IMR-90 (cell line): ENCODE measurements at regions not wholly inside any gene's neighbourhood (a gene's known extent, or its start where the extent isn't known, plus 50 kb on each side); places are given as distances from the start of the nearest gene placed in this dataset.

ENCODE experiments used
- ATAC-seq: fragments of 200-7000 bp; cut with Tn5 transposase; 2 replicates; pipeline ENCODE4 v1.9.1; 2020; ENCODE audit warnings: low read depth, mild to moderate bottlenecking, moderate library complexity
- BruUV-seq: library from RNA; stranded (reverse); fragments of 400-500 nt; replicated peaks from 2 replicates; lab custom pipeline; 2021; lab: Mats Ljungman, UMichigan
- CTCF ChIA-PET: fragments of 300-600 bp; formaldehyde crosslinking; extraction: SDS; loops from one replicate; lab custom pipeline; 2021; ENCODE audit warnings: antibody characterized with exemption; lab: Yijun Ruan, JAX
- POLR2A ChIA-PET: fragments of 300-600 bp; sonication (Branson Sonifier 250); formaldehyde crosslinking; loops from one replicate; lab custom pipeline; 2022; ENCODE audit warnings: antibody characterized with exemption; ENCODE audit not compliant: unreplicated experiment; lab: Charles Lee
- DNase-seq: peaks from one replicate; pipeline ENCODE4 v3.0.0; 2013
- H2AFZ ChIP-seq: replicated peaks from 2 replicates; pipeline ENCODE3; 2013; ENCODE audit warnings: low read length, mild to moderate bottlenecking; ENCODE audit not compliant: poor library complexity
- H2AK5ac ChIP-seq: 2 replicates; pipeline ENCODE4 v1.6.1; 2013; ENCODE audit warnings: low read depth, low read length, inconsistent platforms
- H2AK9ac ChIP-seq: replicated peaks from 2 replicates; pipeline ENCODE3; 2013; ENCODE audit warnings: mild to moderate bottlenecking, low read depth, low read length, moderate library complexity; ENCODE audit not compliant: poor library complexity
- H2BK120ac ChIP-seq: 2 replicates; pipeline ENCODE4 v1.6.1; 2013; ENCODE audit warnings: low read depth, low read length, inconsistent platforms
- H2BK15ac ChIP-seq: 3 replicates; pipeline ENCODE4 v1.6.1; 2013; ENCODE audit warnings: low read depth, low read length, inconsistent platforms
- H2BK20ac ChIP-seq: 2 replicates; pipeline ENCODE4 v1.6.1; 2013; ENCODE audit warnings: low read depth, mild to moderate bottlenecking, inconsistent platforms, low read length, moderate library complexity
- H2BK5ac ChIP-seq: 2 replicates; pipeline ENCODE4 v1.6.1; 2013; ENCODE audit warnings: mild to moderate bottlenecking, low read depth, low read length, inconsistent platforms; ENCODE audit not compliant: poor library complexity, severe bottlenecking
- H3K14ac ChIP-seq: replicated peaks from 2 replicates; pipeline ENCODE4 v1.6.1; 2013; ENCODE audit warnings: low read depth, low read length, inconsistent platforms
- H3K18ac ChIP-seq: 2 replicates; pipeline ENCODE4 v1.6.1; 2013; ENCODE audit warnings: low read depth, low read length, control low read depth
- H3K23ac ChIP-seq: 2 replicates; pipeline ENCODE4 v1.6.1; 2013; ENCODE audit warnings: low read depth, low read length, inconsistent platforms
- H3K27ac ChIP-seq: 2 replicates; pipeline ENCODE4 v1.5.1; 2013; ENCODE audit warnings: mild to moderate bottlenecking, control low read depth, low read length; ENCODE audit not compliant: insufficient read depth
- H3K27me3 ChIP-seq: 2 replicates; pipeline ENCODE4 v1.6.1; 2013; ENCODE audit warnings: low read length; ENCODE audit not compliant: control insufficient read depth, insufficient read depth
- H3K36me3 ChIP-seq: 2 replicates; pipeline ENCODE4 v1.6.1; 2013; ENCODE audit warnings: low read length, mixed read lengths; ENCODE audit not compliant: control insufficient read depth, insufficient read depth
- H3K4ac ChIP-seq: 2 replicates; pipeline ENCODE4 v1.6.1; 2013; ENCODE audit warnings: low read depth, low read length, inconsistent platforms
- H3K4me1 ChIP-seq: 2 replicates; pipeline ENCODE4 v1.6.1; 2013; ENCODE audit warnings: low read length, mixed read lengths; ENCODE audit not compliant: control insufficient read depth, insufficient read depth
- H3K4me2 ChIP-seq: 2 replicates; pipeline ENCODE4 v1.6.1; 2013; ENCODE audit warnings: low read depth, mild to moderate bottlenecking, control low read depth, low read length, moderate library complexity
- H3K4me3 ChIP-seq: 2 replicates; pipeline ENCODE4 v1.5.1; 2013; ENCODE audit warnings: low read depth, mild to moderate bottlenecking, control low read depth, low read length, moderate library complexity; ENCODE audit not compliant: insufficient read depth
- H3K56ac ChIP-seq: 2 replicates; pipeline ENCODE4 v1.6.1; 2013; ENCODE audit warnings: low read length, inconsistent platforms; ENCODE audit not compliant: insufficient read depth; ENCODE audit errors: extremely low read depth
- H3K79me1 ChIP-seq, 2 experiments: 2 replicates each; pipeline ENCODE4 v1.6.1; 2013; ENCODE audit warnings: low read length in 2 of 2, inconsistent platforms in 1 of 2, low read depth in 1 of 2
- H3K9ac ChIP-seq: 2 replicates; pipeline ENCODE4 v1.6.1; 2013; ENCODE audit warnings: low read depth, low read length, control low read depth
- H3K9me1 ChIP-seq: 2 replicates; pipeline ENCODE4 v1.6.1; 2013; ENCODE audit warnings: low read length, inconsistent platforms; ENCODE audit not compliant: insufficient read depth
- H3K9me3 ChIP-seq: 2 replicates; pipeline ENCODE4 v1.6.1; 2013; ENCODE audit warnings: low read length; ENCODE audit not compliant: control insufficient read depth, insufficient read depth
- H4K20me1 ChIP-seq: 2 replicates; pipeline ENCODE4 v1.6.1; 2013; ENCODE audit warnings: low read length, inconsistent platforms; ENCODE audit not compliant: insufficient read depth
- H4K5ac ChIP-seq: 2 replicates; pipeline ENCODE4 v1.6.1; 2013; ENCODE audit warnings: mild to moderate bottlenecking, low read depth, low read length, control low read depth
- H4K8ac ChIP-seq, 2 experiments: 2 replicates each; pipeline ENCODE4 v1.6.1; 2013; ENCODE audit warnings: low read depth in 2 of 2, low read length in 2 of 2, control low read depth in 1 of 2, inconsistent platforms in 1 of 2
- H4K91ac ChIP-seq: 2 replicates; pipeline ENCODE4 v1.6.1; 2013; ENCODE audit warnings: low read depth, low read length, inconsistent platforms; ENCODE audit not compliant: insufficient read depth
- BHLHE40 ChIP-seq: fragments of 150-350 bp; IDR thresholded peaks from 2 replicates; pipeline ENCODE4 v1.6.1; 2016; ENCODE audit warnings: mild to moderate bottlenecking, low read depth, low read length
- CEBPB ChIP-seq: IDR thresholded peaks from 2 replicates; pipeline ENCODE4 v1.6.1; 2012; ENCODE audit warnings: low read depth, low read length, improper control_type of control experiment
- CHD1 ChIP-seq: IDR thresholded peaks from 2 replicates; pipeline ENCODE4 v1.6.1; 2012; ENCODE audit warnings: low read depth, low read length, improper control_type of control experiment
- CTCF ChIP-seq: conservative IDR thresholded peaks from 2 replicates; pipeline ENCODE4 v1.5.1; 2012; ENCODE audit warnings: mild to moderate bottlenecking, low read depth, low read length, improper control_type of control experiment
- FOS ChIP-seq: fragments of 150-350 bp; IDR thresholded peaks from 2 replicates; pipeline ENCODE4 v1.6.1; 2016; ENCODE audit warnings: low read depth, low read length
- MAFK ChIP-seq: IDR thresholded peaks from 2 replicates; pipeline ENCODE4 v1.6.1; 2012; ENCODE audit warnings: low read depth, low read length, improper control_type of control experiment
- MAZ ChIP-seq: IDR thresholded peaks from 2 replicates; pipeline ENCODE4 v1.6.1; 2012; ENCODE audit warnings: low read depth, mild to moderate bottlenecking, low read length, improper control_type of control experiment, moderate library complexity, borderline replicate concordance
- MXI1 ChIP-seq: IDR thresholded peaks from 2 replicates; pipeline ENCODE4 v1.6.1; 2012; ENCODE audit warnings: low read depth, mild to moderate bottlenecking, low read length, moderate library complexity, borderline replicate concordance
- NFE2L2 ChIP-seq: fragments of 150-350 bp; IDR thresholded peaks from 2 replicates; pipeline ENCODE4 v1.6.1; 2016; ENCODE audit warnings: low read depth, mild to moderate bottlenecking, low read length
- RAD21 ChIP-seq: IDR thresholded peaks from 2 replicates; pipeline ENCODE4 v1.6.1; 2012; ENCODE audit warnings: low read length, improper control_type of control experiment
- WGBS, 2 experiments: methylation state at CpG; one replicate each; pipeline versions ENCODE4 v1.1.5 to v1.1.7; 2013; ENCODE audit warnings: missing lambda C conversion rate in 2 of 2; ENCODE audit not compliant: insufficient read length in 1 of 2; ENCODE audit errors: extremely low coverage in 2 of 2; 5-methylcytosine and 5-hydroxymethylcytosine counted together
- dilution Hi-C: fragments of 300-500 bp; cut with HindIII; formaldehyde crosslinking; loops from one replicate; pipeline ENCODE4 v1.14.3; 2018; ENCODE audit warnings: low sequenced_read_pairs; ENCODE audit not compliant: unreplicated experiment
- in situ Hi-C: fragments of 300-500 bp; cut with MboI; formaldehyde crosslinking; loops from 3 replicates; pipeline ENCODE4 v1.14.3; 2019; ENCODE audit warnings: low sequenced_read_pairs, inconsistent platforms, mixed read lengths
- intact Hi-C: fragments of 100-400 bp; cut with micrococcal nuclease; formaldehyde crosslinking; loops from 2 replicates; pipeline ENCODE4 v1.10.0; 2022
- TF ChIP-seq, protein P1 (sequence below): fragments of 150-350 bp; IDR thresholded peaks from 2 replicates; pipeline ENCODE4 v1.6.1; 2017; ENCODE audit warnings: mild to moderate bottlenecking, antibody characterized with exemption, low read length, low read depth
- TF ChIP-seq, protein P2 (sequence below): fragments of 150-350 bp; IDR thresholded peaks from 2 replicates; pipeline ENCODE4 v1.6.1; 2016; ENCODE audit warnings: low read depth, mild to moderate bottlenecking, low read length, moderate library complexity, borderline replicate concordance

DNA sequence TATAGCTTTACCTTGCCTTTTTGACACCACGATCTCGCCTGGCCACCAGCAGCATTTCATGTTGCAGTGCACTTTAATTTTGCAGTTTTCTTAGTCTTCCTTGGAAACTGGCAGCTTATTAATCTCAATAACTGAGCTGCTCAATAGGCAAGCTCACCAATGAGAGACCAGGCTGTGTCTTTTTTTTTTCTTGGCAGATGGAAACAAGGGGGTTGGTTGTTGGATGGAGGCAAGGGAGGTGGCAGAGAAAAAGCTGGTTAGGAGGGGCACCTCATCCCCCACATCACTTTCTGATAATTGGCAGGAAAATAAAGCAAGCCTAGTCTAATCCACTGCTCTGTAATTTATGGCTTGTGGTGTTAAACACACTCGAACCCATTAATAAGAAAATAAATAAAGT lies 324.5 kb upstream of the WWC1 start:
- intact Hi-C loops, result no loop called here

More for the DNA sequence above, 324.5 kb upstream of the WWC1 start:
- Histone ChIP-seq H4K5ac (no peak overlapping the region), H3K27me3 (no peaks in the 10 kb centered on the region; the same call in 1 of the 2 replicates), H4K8ac (no peak overlapping the region), H3K4ac (no peak overlapping the region), H4K91ac (no peak overlapping the region), H2AK5ac (no peak overlapping the region), H3K9me1 (no peaks in the 10 kb centered on the region), H3K4me1 (no peaks in the 10 kb centered on the region), H3K9ac (no peak overlapping the region), H4K20me1 (no peaks in the 10 kb centered on the region), H3K18ac (no peak overlapping the region), H2BK20ac (no peak overlapping the region), H3K4me3 (no peak overlapping the region), H2AK9ac (no peak overlapping the region), H3K4me2 (no peak overlapping the region), H2BK5ac (no peak overlapping the region), H3K23ac (no peak overlapping the region), H3K36me3 (no peaks in the 10 kb centered on the region), H2BK15ac (no peak overlapping the region), H3K56ac (no peak overlapping the region), H3K27ac (no peak overlapping the region), H2AFZ (no peak overlapping the region), H2BK120ac (no peak overlapping the region), H3K79me1 (no peaks in the 10 kb centered on the region), H3K14ac (no peak overlapping the region), H3K9me3 (no peaks in the 10 kb centered on the region)
- ATAC-seq (no peak), DNase-seq (no peak)
- BruUV-seq, result no TSS peak
- ChIA-PET POLR2A (no interaction called here), CTCF (interaction anchor here (0.6 to 1.2 kb wide), 3 partner anchors 11 to 203 kb away, joined by 3 to 5 read pairs (median 3); no protein-coding TSS in a partner anchor)
- in situ Hi-C loops (no loop called here), dilution Hi-C loops (no loop called here)
- no peak for TF ChIP-seq RAD21
- TF ChIP-seq CTCF, result no peak
- TF ChIP-seq, protein P1, sequence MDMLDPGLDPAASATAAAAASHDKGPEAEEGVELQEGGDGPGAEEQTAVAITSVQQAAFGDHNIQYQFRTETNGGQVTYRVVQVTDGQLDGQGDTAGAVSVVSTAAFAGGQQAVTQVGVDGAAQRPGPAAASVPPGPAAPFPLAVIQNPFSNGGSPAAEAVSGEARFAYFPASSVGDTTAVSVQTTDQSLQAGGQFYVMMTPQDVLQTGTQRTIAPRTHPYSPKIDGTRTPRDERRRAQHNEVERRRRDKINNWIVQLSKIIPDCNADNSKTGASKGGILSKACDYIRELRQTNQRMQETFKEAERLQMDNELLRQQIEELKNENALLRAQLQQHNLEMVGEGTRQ, result no peak
- TF ChIP-seq NFE2L2, result no peak
- no peak for TF ChIP-seq CEBPB
- TF ChIP-seq MAZ, result no peak
- no peak for TF ChIP-seq BHLHE40
- TF ChIP-seq MAFK, result no peak
- TF ChIP-seq, protein P2, sequence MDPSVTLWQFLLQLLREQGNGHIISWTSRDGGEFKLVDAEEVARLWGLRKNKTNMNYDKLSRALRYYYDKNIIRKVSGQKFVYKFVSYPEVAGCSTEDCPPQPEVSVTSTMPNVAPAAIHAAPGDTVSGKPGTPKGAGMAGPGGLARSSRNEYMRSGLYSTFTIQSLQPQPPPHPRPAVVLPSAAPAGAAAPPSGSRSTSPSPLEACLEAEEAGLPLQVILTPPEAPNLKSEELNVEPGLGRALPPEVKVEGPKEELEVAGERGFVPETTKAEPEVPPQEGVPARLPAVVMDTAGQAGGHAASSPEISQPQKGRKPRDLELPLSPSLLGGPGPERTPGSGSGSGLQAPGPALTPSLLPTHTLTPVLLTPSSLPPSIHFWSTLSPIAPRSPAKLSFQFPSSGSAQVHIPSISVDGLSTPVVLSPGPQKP, result no peak
- no peak for TF ChIP-seq MXI1
- no peak for TF ChIP-seq FOS
- no peak for TF ChIP-seq CHD1
- no CpG with 5 or more reads among the region's 3 CpGs for WGBS, 2 experiments
